Breast epithelium (tissue), 4 donors: ENCODE measurements at regions not wholly inside any gene's neighbourhood (a gene's known extent, or its start where the extent isn't known, plus 50 kb on each side); places are given as distances from the start of the nearest gene placed in this dataset.

ENCODE experiments used
- DNase-seq, 2 donors: peaks; one replicate each; pipeline ENCODE4 v3.0.0-alpha.2; 2019; ENCODE audit warnings: low spot score in 2 of 2
- H3K27ac ChIP-seq, 2 donors: fragments of 200-600 bp; sonication (generic) in 1 of 2; one replicate each; pipeline ENCODE4 v1.5.1; 2016 to 2019; ENCODE audit warnings: mild to moderate bottlenecking in 1 of 2
- H3K27me3 ChIP-seq, 2 donors: fragments of 200-600 bp; sonication (generic) in 1 of 2; one replicate each; pipeline versions ENCODE4 v1.5.1 to v1.6.0; 2017 to 2019; ENCODE audit warnings: control low read depth in 1 of 2, mild to moderate bottlenecking in 1 of 2
- H3K36me3 ChIP-seq: fragments of 200-600 bp; one replicate; pipeline ENCODE4 v1.5.1; 2019
- H3K4me1 ChIP-seq, 2 donors: fragments of 200-600 bp; sonication (generic); one replicate each; pipeline ENCODE4 v1.5.1; 2016 to 2019; ENCODE audit warnings: control low read depth in 1 of 2
- H3K4me3 ChIP-seq, 3 donors: fragments of 200-600 bp; sonication (generic); 1 replicate in 2 of 3; 2 replicates in 1 of 3; pipeline ENCODE4 v1.5.1; 2016 to 2019; ENCODE audit warnings: mild to moderate bottlenecking in 3 of 3, moderate library complexity in 2 of 3
- H3K9me3 ChIP-seq, 2 donors: fragments of 200-600 bp; sonication (generic) in 1 of 2; one replicate each; pipeline ENCODE4 v1.5.1; 2016 to 2019; ENCODE audit warnings: control low read depth in 1 of 2
- CTCF ChIP-seq, 3 donors: fragments of 450-650 bp; IDR thresholded peaks; one replicate each; pipeline ENCODE4 v1.5.1; 2016 to 2017; ENCODE audit warnings: antibody characterized with exemption in 3 of 3, mild to moderate bottlenecking in 3 of 3, moderate library complexity in 3 of 3
- POLR2A ChIP-seq: fragments of 450-650 bp; IDR thresholded peaks from one replicate; pipeline ENCODE4 v1.6.1; 2016; ENCODE audit warnings: antibody characterized with exemption, mild to moderate bottlenecking, moderate library complexity
- POLR2AphosphoS5 ChIP-seq, 3 donors: sonication (generic); formaldehyde crosslinking; IDR thresholded peaks; one replicate each; pipeline ENCODE4 v1.6.1; 2017; ENCODE audit warnings: antibody characterized with exemption in 3 of 3
- intact Hi-C: fragments of 100-400 bp; cut with DNase I; formaldehyde crosslinking; loops from one replicate; pipeline ENCODE4 v1.15.1; 2023; ENCODE audit warnings: low total_unique reads

- intact Hi-C loops: loop anchor here (5.0 kb wide), 1 partner anchor 416 kb away; no protein-coding TSS in a partner anchor
- H3K27ac ChIP-seq: no peak overlapping the region
- H3K4me1 ChIP-seq: no peaks in the 10 kb centered on the region
- H3K9me3 ChIP-seq: no peaks in the 10 kb centered on the region
- TF ChIP-seq POLR2AphosphoS5 (IDR thresholded peaks at IDR 0.05) (no peak), POLR2A (no peak), CTCF (IDR thresholded peaks at IDR 0.05) (no peak)
- H3K4me3 ChIP-seq: no peak overlapping the region
- H3K27me3 ChIP-seq: peaks cover 0 to 4% of the 10 kb centered on the region in 2 donors
- no peak for DNase-seq
- H3K36me3 ChIP-seq: no peaks in the 10 kb centered on the region
Measured at GRCh38 chr19:31073485-31074198, 275.6 kb downstream of the TSHZ3 start.

GRCh38 chr19:31072451-31072850, 276.8 kb downstream of the TSHZ3 start:
- H3K4me3 ChIP-seq: no peak overlapping the region
- peaks cover 0 to 11% of the 10 kb centered on the region in 2 donors for H3K27me3 ChIP-seq
- no peaks in the 10 kb centered on the region for H3K9me3 ChIP-seq
- H3K36me3 ChIP-seq: no peaks in the 10 kb centered on the region
- no peak overlapping the region for H3K27ac ChIP-seq
- intact Hi-C loops: loop anchor here (5.0 kb wide), 1 partner anchor 415 kb away; no protein-coding TSS in a partner anchor
- TF ChIP-seq POLR2AphosphoS5 (IDR thresholded peaks at IDR 0.05) (no peak), POLR2A (no peak), CTCF (IDR thresholded peaks at IDR 0.05) (no peak)
- DNase-seq: no peak
- no peaks in the 10 kb centered on the region for H3K4me1 ChIP-seq

GRCh38 chr19:31071136-31071855, 277.9 kb downstream of the TSHZ3 start:
- TF ChIP-seq POLR2AphosphoS5 (IDR thresholded peaks at IDR 0.05) (no peak), CTCF (IDR thresholded peaks at IDR 0.05) (no peak), POLR2A (no peak)
- no peaks in the 10 kb centered on the region for H3K36me3 ChIP-seq
- H3K27ac ChIP-seq: no peak overlapping the region
- H3K4me3 ChIP-seq: no peak overlapping the region
- H3K27me3 ChIP-seq: peaks cover 0 to 12% of the 10 kb centered on the region in 2 donors
- no peak for DNase-seq
- no peaks in the 10 kb centered on the region for H3K4me1 ChIP-seq
- intact Hi-C loops: loop anchor here (5.0 kb wide), 1 partner anchor 414 kb away; no protein-coding TSS in a partner anchor
- H3K9me3 ChIP-seq: no peaks in the 10 kb centered on the region

- Histone ChIP-seq H3K36me3 (no peaks in the 10 kb centered on the region), H3K4me1 (no peaks in the 10 kb centered on the region), H3K4me3 (no peak overlapping the region), H3K9me3 (no peaks in the 10 kb centered on the region), H3K27me3 (peaks cover 0 to 12% of the 10 kb centered on the region in 2 donors), H3K27ac (no peak overlapping the region)
- DNase-seq: no peak
- TF ChIP-seq POLR2AphosphoS5 (IDR thresholded peaks at IDR 0.05) (no peak), POLR2A (no peak), CTCF (IDR thresholded peaks at IDR 0.05) (no peak)
- intact Hi-C loops: loop anchor here (5.0 kb wide), 1 partner anchor 413 kb away; no protein-coding TSS in a partner anchor
Measured at GRCh38 chr19:31070146-31071065, 278.8 kb downstream of the TSHZ3 start.
